HL-60 (cell line): ENCODE measurements at regions not wholly inside any gene's neighbourhood (a gene's known extent, or its start where the extent isn't known, plus 50 kb on each side); places are given as distances from the start of the nearest gene placed in this dataset.

ENCODE experiments used
- TF ChIP-seq, protein P1 (sequence below): IDR thresholded peaks from one replicate; pipeline ENCODE4 v1.5.1; 2011; ENCODE audit warnings: low read length, control low read depth, inconsistent platforms; ENCODE audit not compliant: insufficient read depth
- TF ChIP-seq, protein P2 (sequence below): IDR thresholded peaks from 2 replicates; pipeline ENCODE4 v1.6.1; 2012; ENCODE audit warnings: low read depth; ENCODE audit not compliant: insufficient replicate concordance

DNA sequence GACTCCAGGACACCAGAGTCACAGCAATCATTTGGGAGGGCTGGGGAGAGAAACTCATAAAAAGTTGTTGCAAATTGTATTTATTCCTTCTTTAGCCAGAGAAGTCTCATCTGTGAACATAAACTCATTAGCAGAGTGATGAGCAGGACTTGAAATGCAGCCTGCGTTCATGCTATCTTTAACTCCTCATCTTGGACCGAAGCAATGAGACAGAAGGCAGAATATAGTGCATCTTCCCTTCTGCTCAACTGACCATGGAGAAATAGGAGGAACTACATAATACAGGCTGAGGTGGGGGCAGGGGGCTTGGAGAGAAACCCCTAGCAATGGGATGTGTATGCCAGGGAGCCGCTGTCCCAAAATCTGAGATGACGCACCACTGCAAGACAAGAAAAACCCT, 121.8 kb upstream of the AJAP1 start:
- TF ChIP-seq, protein P1, sequence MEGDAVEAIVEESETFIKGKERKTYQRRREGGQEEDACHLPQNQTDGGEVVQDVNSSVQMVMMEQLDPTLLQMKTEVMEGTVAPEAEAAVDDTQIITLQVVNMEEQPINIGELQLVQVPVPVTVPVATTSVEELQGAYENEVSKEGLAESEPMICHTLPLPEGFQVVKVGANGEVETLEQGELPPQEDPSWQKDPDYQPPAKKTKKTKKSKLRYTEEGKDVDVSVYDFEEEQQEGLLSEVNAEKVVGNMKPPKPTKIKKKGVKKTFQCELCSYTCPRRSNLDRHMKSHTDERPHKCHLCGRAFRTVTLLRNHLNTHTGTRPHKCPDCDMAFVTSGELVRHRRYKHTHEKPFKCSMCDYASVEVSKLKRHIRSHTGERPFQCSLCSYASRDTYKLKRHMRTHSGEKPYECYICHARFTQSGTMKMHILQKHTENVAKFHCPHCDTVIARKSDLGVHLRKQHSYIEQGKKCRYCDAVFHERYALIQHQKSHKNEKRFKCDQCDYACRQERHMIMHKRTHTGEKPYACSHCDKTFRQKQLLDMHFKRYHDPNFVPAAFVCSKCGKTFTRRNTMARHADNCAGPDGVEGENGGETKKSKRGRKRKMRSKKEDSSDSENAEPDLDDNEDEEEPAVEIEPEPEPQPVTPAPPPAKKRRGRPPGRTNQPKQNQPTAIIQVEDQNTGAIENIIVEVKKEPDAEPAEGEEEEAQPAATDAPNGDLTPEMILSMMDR, result no peak
- TF ChIP-seq, protein P2, sequence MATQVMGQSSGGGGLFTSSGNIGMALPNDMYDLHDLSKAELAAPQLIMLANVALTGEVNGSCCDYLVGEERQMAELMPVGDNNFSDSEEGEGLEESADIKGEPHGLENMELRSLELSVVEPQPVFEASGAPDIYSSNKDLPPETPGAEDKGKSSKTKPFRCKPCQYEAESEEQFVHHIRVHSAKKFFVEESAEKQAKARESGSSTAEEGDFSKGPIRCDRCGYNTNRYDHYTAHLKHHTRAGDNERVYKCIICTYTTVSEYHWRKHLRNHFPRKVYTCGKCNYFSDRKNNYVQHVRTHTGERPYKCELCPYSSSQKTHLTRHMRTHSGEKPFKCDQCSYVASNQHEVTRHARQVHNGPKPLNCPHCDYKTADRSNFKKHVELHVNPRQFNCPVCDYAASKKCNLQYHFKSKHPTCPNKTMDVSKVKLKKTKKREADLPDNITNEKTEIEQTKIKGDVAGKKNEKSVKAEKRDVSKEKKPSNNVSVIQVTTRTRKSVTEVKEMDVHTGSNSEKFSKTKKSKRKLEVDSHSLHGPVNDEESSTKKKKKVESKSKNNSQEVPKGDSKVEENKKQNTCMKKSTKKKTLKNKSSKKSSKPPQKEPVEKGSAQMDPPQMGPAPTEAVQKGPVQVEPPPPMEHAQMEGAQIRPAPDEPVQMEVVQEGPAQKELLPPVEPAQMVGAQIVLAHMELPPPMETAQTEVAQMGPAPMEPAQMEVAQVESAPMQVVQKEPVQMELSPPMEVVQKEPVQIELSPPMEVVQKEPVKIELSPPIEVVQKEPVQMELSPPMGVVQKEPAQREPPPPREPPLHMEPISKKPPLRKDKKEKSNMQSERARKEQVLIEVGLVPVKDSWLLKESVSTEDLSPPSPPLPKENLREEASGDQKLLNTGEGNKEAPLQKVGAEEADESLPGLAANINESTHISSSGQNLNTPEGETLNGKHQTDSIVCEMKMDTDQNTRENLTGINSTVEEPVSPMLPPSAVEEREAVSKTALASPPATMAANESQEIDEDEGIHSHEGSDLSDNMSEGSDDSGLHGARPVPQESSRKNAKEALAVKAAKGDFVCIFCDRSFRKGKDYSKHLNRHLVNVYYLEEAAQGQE, result no peak
